Upper lobe of left lung (tissue), 6 donors: ENCODE measurements at regions not wholly inside any gene's neighbourhood (a gene's known extent, or its start where the extent isn't known, plus 50 kb on each side); places are given as distances from the start of the nearest gene placed in this dataset.

Experiments used
- ATAC-seq, 2 donors: fragments of 200-7000 bp; cut with Tn5 transposase; one replicate each; pipeline ENCODE4 v1.9.1; 2022; ENCODE audit warnings: mild to moderate bottlenecking in 2 of 2, moderate library complexity in 2 of 2; ENCODE audit not compliant: low FRiP score in 2 of 2
- DNase-seq, 2 donors: peaks; one replicate each; pipeline ENCODE4 v3.0.0-alpha.2; 2019 to 2020
- H3K27ac ChIP-seq, 4 donors: fragments of 200-600 bp; sonication (generic); one replicate each; pipeline ENCODE4 v1.5.1; 2016 to 2019
- H3K27me3 ChIP-seq, 4 donors: fragments of 200-600 bp; sonication (generic); one replicate each; pipeline ENCODE4 v1.5.1; 2017 to 2019
- H3K36me3 ChIP-seq, 4 donors: fragments of 200-600 bp; sonication (generic); one replicate each; pipeline ENCODE4 v1.5.1; 2016 to 2019
- H3K4me1 ChIP-seq, 4 donors: fragments of 200-600 bp; sonication (generic); one replicate each; pipeline ENCODE4 v1.5.1; 2018 to 2019
- H3K4me3 ChIP-seq, 4 donors: fragments of 200-600 bp; sonication (generic); one replicate each; pipeline ENCODE4 v1.5.1; 2017 to 2019; ENCODE audit warnings: mild to moderate bottlenecking in 2 of 4, moderate library complexity in 1 of 4
- H3K9me3 ChIP-seq, 4 donors: fragments of 200-600 bp; sonication (generic); one replicate each; pipeline ENCODE4 v1.5.1; 2018 to 2019
- CTCF ChIP-seq, 6 experiments: fragments of 450-650 bp in 4 of 6; fragments of 200-600 bp in 2 of 6; sonication (generic) in 2 of 6; IDR thresholded peaks; one replicate each; pipeline ENCODE4 v1.5.1; 2016 to 2019; ENCODE audit warnings: antibody characterized with exemption in 6 of 6
- EP300 ChIP-seq, 4 donors: sonication (generic); formaldehyde crosslinking; IDR thresholded peaks; one replicate each; pipeline ENCODE4 v1.5.1; 2017; ENCODE audit warnings: antibody characterized with exemption in 4 of 4, control low read depth in 2 of 4
- POLR2A ChIP-seq, 4 donors: fragments of 450-650 bp; IDR thresholded peaks; one replicate each; pipeline ENCODE4 v1.5.1; 2016 to 2017; ENCODE audit warnings: antibody characterized with exemption in 4 of 4, mild to moderate bottlenecking in 2 of 4
- POLR2AphosphoS5 ChIP-seq, 2 donors: sonication (generic); formaldehyde crosslinking; IDR thresholded peaks; one replicate each; pipeline ENCODE4 v1.5.1; 2017; ENCODE audit warnings: antibody characterized with exemption in 2 of 2
- WGBS, 2 donors: methylation state at CpG; one replicate each; pipeline ENCODE4 v1.1.5; 2017 to 2018; 5-methylcytosine and 5-hydroxymethylcytosine counted together
- donor health status: DM: no; HTN: no; CAD: no; lungs with moderate emphysema.
- donor health status: DM: no; HTN: yes; CAD: no; lungs with severe emphysema.

GRCh38 chr5:8391911-8392310, 523.0 kb downstream of the MTRR start:
- no peak overlapping the region for H3K27ac ChIP-seq
- no peak overlapping the region for H3K4me3 ChIP-seq
- DNase-seq (no peak), ATAC-seq (no peak)
- no peaks in the 10 kb centered on the region for H3K36me3 ChIP-seq
- H3K9me3 ChIP-seq, result no peaks in the 10 kb centered on the region
- no peaks in the 10 kb centered on the region for H3K4me1 ChIP-seq
- TF ChIP-seq EP300 (IDR thresholded peaks at IDR 0.05), result no peak
- no peak for TF ChIP-seq POLR2A (IDR thresholded peaks at IDR 0.05)
- no peak for TF ChIP-seq CTCF (IDR thresholded peaks at IDR 0.05)
- no peak for TF ChIP-seq POLR2AphosphoS5 (IDR thresholded peaks at IDR 0.05)
- 54 to 70% methylated on average over 2 of the region's 2 CpGs for WGBS, 2 donors
- H3K27me3 ChIP-seq, result no peaks in the 10 kb centered on the region

- Histone ChIP-seq H3K27me3 (no peaks in the 10 kb centered on the region), H3K4me3 (no peak overlapping the region), H3K4me1 (no peaks in the 10 kb centered on the region), H3K27ac (no peak overlapping the region), H3K36me3 (no peaks in the 10 kb centered on the region), H3K9me3 (no peaks in the 10 kb centered on the region)
- TF ChIP-seq EP300 (IDR thresholded peaks at IDR 0.05), result no peak
- no peak for TF ChIP-seq POLR2AphosphoS5 (IDR thresholded peaks at IDR 0.05)
- no peak for TF ChIP-seq CTCF (IDR thresholded peaks at IDR 0.05)
- TF ChIP-seq POLR2A (IDR thresholded peaks at IDR 0.05), result no peak
- no peak for DNase-seq
- ATAC-seq, result no peak
- 39 to 52% methylated on average over 2 of the region's 2 CpGs for WGBS, 2 donors
Measured at GRCh38 chr5:8393240-8393639, 524.3 kb downstream of the MTRR start.

- 80 to 82% methylated on average over 5 of the region's 5 CpGs for WGBS, 2 donors
- Histone ChIP-seq H3K27ac (no peak overlapping the region), H3K36me3 (no peaks in the 10 kb centered on the region), H3K27me3 (no peaks in the 10 kb centered on the region), H3K4me1 (no peaks in the 10 kb centered on the region), H3K9me3 (no peaks in the 10 kb centered on the region), H3K4me3 (no peak overlapping the region)
- TF ChIP-seq CTCF (IDR thresholded peaks at IDR 0.05) (no peak), EP300 (IDR thresholded peaks at IDR 0.05) (no peak), POLR2AphosphoS5 (IDR thresholded peaks at IDR 0.05) (no peak), POLR2A (IDR thresholded peaks at IDR 0.05) (no peak)
- no peak for DNase-seq
- no peak for ATAC-seq
Measured at GRCh38 chr5:8394965-8395364, 526.0 kb downstream of the MTRR start.

- no peaks in the 10 kb centered on the region for H3K4me1 ChIP-seq
- H3K36me3 ChIP-seq, result no peaks in the 10 kb centered on the region
- no peak overlapping the region for H3K27ac ChIP-seq
- no peaks in the 10 kb centered on the region for H3K27me3 ChIP-seq
- 87 to 92% methylated on average over 1 of the region's 1 CpG for WGBS, 2 donors
- no peak for DNase-seq
- ATAC-seq, result no peak
- TF ChIP-seq EP300 (IDR thresholded peaks at IDR 0.05) (no peak), POLR2AphosphoS5 (IDR thresholded peaks at IDR 0.05) (no peak), POLR2A (IDR thresholded peaks at IDR 0.05) (no peak), CTCF (IDR thresholded peaks at IDR 0.05) (no peak)
- H3K4me3 ChIP-seq, result no peak overlapping the region
- no peaks in the 10 kb centered on the region for H3K9me3 ChIP-seq
Measured at GRCh38 chr5:8396246-8396645, 527.3 kb downstream of the MTRR start.

- WGBS, 2 donors, result 77 to 81% methylated on average over 2 of the region's 2 CpGs
- no peak for DNase-seq
Measured at GRCh38 chr5:8396756-8397155, 527.8 kb downstream of the MTRR start.

More at GRCh38 chr5:8396756-8397155, 527.8 kb downstream of the MTRR start:
- no peak for TF ChIP-seq POLR2A (IDR thresholded peaks at IDR 0.05)
- no peak for TF ChIP-seq CTCF (IDR thresholded peaks at IDR 0.05)
- no peaks in the 10 kb centered on the region for H3K4me1 ChIP-seq
- no peaks in the 10 kb centered on the region for H3K27me3 ChIP-seq
- H3K4me3 ChIP-seq, result no peak overlapping the region
- H3K9me3 ChIP-seq, result no peaks in the 10 kb centered on the region
- no peaks in the 10 kb centered on the region for H3K36me3 ChIP-seq
- H3K27ac ChIP-seq, result no peak overlapping the region
- ATAC-seq, result no peak
